CD4-positive, alpha-beta T cell (primary cell): ENCODE measurements at regions not wholly inside any gene's neighbourhood (a gene's known extent, or its start where the extent isn't known, plus 50 kb on each side); places are given as distances from the start of the nearest gene placed in this dataset.

Experiments
- ATAC-seq: fragments of 200-7000 bp; cut with Tn5 transposase; one replicate; pipeline ENCODE4 v1.10.0; 2022; ENCODE audit warnings: mild to moderate bottlenecking; ENCODE audit not compliant: poor library complexity
- CTCF ChIA-PET: fragments of 350-600 bp; sonication (Branson Sonifier 250); formaldehyde crosslinking; loops from one replicate; lab custom pipeline; 2021; ENCODE audit warnings: antibody characterized with exemption, inconsistent platforms; lab: Charles Lee
- POLR2A ChIA-PET: fragments of 350-600 bp; sonication (Branson Sonifier 250); formaldehyde crosslinking; loops from one replicate; lab custom pipeline; 2021; ENCODE audit warnings: antibody characterized with exemption, inconsistent platforms; lab: Charles Lee
- DNase-seq, 14 experiments: peaks; one replicate each; pipeline ENCODE4 v3.0.0-alpha.2; 2013 to 2020; ENCODE audit warnings: mixed read lengths in 2 of 14
- H3K27ac ChIP-seq, 2 donors: one replicate each; pipeline versions ENCODE4 v1.5.1 to v1.7.0; 2013; ENCODE audit warnings: low read length in 2 of 2, low read depth in 1 of 2, mild to moderate bottlenecking in 1 of 2
- H3K27me3 ChIP-seq, 2 experiments: 1 replicate in 1 of 2; 2 replicates in 1 of 2; pipeline versions ENCODE4 v1.6.1 to v1.7.0; 2013; ENCODE audit warnings: low read length in 2 of 2, control low read depth in 1 of 2, mild to moderate bottlenecking in 1 of 2, moderate library complexity in 1 of 2; ENCODE audit not compliant: insufficient read depth in 2 of 2, control insufficient read depth in 1 of 2
- H3K36me3 ChIP-seq: one replicate; pipeline ENCODE4 v1.6.1; 2013; ENCODE audit warnings: low read length, control low read depth; ENCODE audit not compliant: insufficient read depth
- H3K4me1 ChIP-seq: one replicate; pipeline ENCODE4 v1.6.1; 2013; ENCODE audit warnings: low read length, control low read depth; ENCODE audit not compliant: insufficient read depth
- H3K4me3 ChIP-seq: one replicate; pipeline ENCODE4 v1.5.1; 2013; ENCODE audit warnings: mild to moderate bottlenecking, low read length, moderate library complexity
- H3K9me3 ChIP-seq, 2 experiments: 1 replicate in 1 of 2; 2 replicates in 1 of 2; pipeline versions ENCODE4 v1.6.1 to v1.7.0; 2013; ENCODE audit warnings: low read length in 2 of 2, mild to moderate bottlenecking in 2 of 2, control low read depth in 1 of 2, moderate library complexity in 1 of 2; ENCODE audit not compliant: control insufficient read depth in 1 of 2, insufficient read depth in 1 of 2
- H3K27ac Mint-ChIP-seq: one replicate; pipeline ENCODE4 v1.8.0; 2020; ENCODE audit warnings: mixed read lengths
- H3K27me3 Mint-ChIP-seq: one replicate; pipeline ENCODE4 v1.8.0; 2021; ENCODE audit warnings: mixed read lengths
- H3K36me3 Mint-ChIP-seq: one replicate; pipeline ENCODE4 v1.8.0; 2021; ENCODE audit warnings: low read depth, mixed read lengths
- H3K4me1 Mint-ChIP-seq: one replicate; pipeline ENCODE4 v1.8.0; 2021; ENCODE audit warnings: low read depth, mixed read lengths
- H3K4me3 Mint-ChIP-seq: one replicate; pipeline ENCODE4 v1.8.0; 2020; ENCODE audit warnings: mild to moderate bottlenecking, mixed read lengths
- H3K9me3 Mint-ChIP-seq: one replicate; pipeline ENCODE4 v1.8.0; 2020; ENCODE audit warnings: mixed read lengths
- intact Hi-C, 2 experiments: fragments of 100-400 bp; cut with DNase I in 1 of 2; cut with micrococcal nuclease in 1 of 2; formaldehyde crosslinking; loops; one replicate each; pipeline versions ENCODE4 v1.15.1 to v1.9.0; 2023 to 2025; cut with DNase I, micrococcal nuclease
- TF ChIP-seq, protein P1 (sequence below): fragments of 200-600 bp; IDR thresholded peaks from one replicate; pipeline ENCODE4 v1.8.0; 2022; ENCODE audit warnings: antibody characterized with exemption, mild to moderate bottlenecking

DNA sequence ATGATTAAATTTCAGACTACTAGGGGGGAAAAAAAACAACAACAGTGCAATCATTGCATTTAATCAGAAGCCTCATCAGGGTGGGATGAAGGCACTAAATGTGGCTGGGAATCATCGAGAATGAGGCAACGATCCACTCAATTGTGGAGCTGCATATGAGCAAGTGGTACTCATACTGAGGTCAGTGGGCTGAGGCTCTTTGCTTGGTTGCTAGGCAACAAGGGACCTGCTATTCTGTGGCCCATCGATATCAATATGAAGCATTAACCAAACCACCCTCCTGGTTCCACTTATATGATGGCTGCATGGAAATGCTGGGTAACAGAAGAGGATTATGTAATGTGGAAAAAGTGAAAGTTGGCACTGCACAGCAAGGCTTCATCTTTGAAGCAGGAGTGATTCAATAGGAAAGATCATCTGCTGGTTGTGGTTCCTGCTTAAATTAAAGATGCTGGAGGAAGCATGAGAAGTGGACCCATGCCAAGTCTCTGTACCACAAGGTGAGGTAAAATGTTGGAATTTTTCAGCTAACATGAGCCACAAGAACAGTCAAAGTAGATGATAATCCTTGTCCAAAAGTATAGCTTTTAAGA is 159.8 kb upstream of the HMHB1 start:
- H3K4me3 Mint-ChIP-seq: no peak overlapping the region
- TF ChIP-seq, protein P1, sequence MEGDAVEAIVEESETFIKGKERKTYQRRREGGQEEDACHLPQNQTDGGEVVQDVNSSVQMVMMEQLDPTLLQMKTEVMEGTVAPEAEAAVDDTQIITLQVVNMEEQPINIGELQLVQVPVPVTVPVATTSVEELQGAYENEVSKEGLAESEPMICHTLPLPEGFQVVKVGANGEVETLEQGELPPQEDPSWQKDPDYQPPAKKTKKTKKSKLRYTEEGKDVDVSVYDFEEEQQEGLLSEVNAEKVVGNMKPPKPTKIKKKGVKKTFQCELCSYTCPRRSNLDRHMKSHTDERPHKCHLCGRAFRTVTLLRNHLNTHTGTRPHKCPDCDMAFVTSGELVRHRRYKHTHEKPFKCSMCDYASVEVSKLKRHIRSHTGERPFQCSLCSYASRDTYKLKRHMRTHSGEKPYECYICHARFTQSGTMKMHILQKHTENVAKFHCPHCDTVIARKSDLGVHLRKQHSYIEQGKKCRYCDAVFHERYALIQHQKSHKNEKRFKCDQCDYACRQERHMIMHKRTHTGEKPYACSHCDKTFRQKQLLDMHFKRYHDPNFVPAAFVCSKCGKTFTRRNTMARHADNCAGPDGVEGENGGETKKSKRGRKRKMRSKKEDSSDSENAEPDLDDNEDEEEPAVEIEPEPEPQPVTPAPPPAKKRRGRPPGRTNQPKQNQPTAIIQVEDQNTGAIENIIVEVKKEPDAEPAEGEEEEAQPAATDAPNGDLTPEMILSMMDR: no peak
- no peaks in the 10 kb centered on the region for H3K27me3 ChIP-seq
- no peak overlapping the region for H3K4me3 ChIP-seq
- H3K4me1 Mint-ChIP-seq: no peaks in the 10 kb centered on the region
- no peaks in the 10 kb centered on the region for H3K36me3 ChIP-seq
- H3K9me3 Mint-ChIP-seq: no peaks in the 10 kb centered on the region
- H3K36me3 Mint-ChIP-seq: no peaks in the 10 kb centered on the region
- no peaks in the 10 kb centered on the region for H3K4me1 ChIP-seq
- ChIA-PET CTCF (no interaction called here), POLR2A (no interaction called here)
- H3K27ac ChIP-seq: no peak overlapping the region
- no peaks in the 10 kb centered on the region for H3K9me3 ChIP-seq
- DNase-seq (no peak), ATAC-seq (no peak)
- intact Hi-C loops: no loop called here
- no peak overlapping the region for H3K27ac Mint-ChIP-seq
- no peaks in the 10 kb centered on the region for H3K27me3 Mint-ChIP-seq

DNA sequence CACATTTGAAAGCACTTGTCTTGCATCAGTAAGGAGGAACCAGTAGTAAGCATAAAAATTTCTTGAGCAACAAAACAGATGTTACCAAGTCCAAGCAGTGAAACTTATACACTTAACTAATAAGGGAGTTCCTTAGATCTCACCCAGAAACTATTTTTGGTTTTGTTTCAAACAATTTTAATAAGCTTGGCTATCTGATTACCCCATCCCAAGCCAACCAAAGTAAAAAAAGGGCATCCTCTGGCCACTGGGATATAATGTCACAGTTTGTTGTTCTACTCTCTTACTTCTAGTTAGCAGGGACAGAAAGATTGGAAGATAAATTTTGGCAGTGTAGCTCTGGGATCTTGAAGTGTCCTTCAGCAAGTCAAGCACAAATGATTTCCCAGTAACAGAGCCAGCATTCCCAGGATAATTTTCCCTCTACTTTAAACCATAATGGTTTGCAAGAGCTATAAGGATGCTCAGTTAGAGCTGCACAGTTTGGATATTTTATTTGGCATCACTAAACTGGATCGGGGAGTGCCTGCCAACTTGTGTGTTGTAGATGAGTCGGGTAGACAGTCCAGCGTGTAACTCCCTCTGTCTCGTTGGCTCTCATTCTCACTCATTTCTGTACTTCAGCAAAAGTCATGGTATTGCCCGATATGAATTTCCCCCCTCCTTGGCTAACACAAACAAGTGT is 161.9 kb upstream of the HMHB1 start:
- CTCF ChIA-PET: no interaction called here
- intact Hi-C loops: loop anchor here in 1 of 2 experiments (5.0 kb wide), 1 partner anchor 542 kb away; no protein-coding TSS in a partner anchor
- POLR2A ChIA-PET: no interaction called here
- Mint-ChIP-seq H3K27ac (no peak overlapping the region), H3K9me3 (no peaks in the 10 kb centered on the region), H3K4me3 (no peak overlapping the region), H3K4me1 (no peaks in the 10 kb centered on the region), H3K36me3 (no peaks in the 10 kb centered on the region), H3K27me3 (no peaks in the 10 kb centered on the region)
- H3K36me3 ChIP-seq: no peaks in the 10 kb centered on the region
- no peak for DNase-seq
- no peaks in the 10 kb centered on the region for H3K9me3 ChIP-seq
- no peak overlapping the region for H3K27ac ChIP-seq
- no peaks in the 10 kb centered on the region for H3K27me3 ChIP-seq
- no peaks in the 10 kb centered on the region for H3K4me1 ChIP-seq
- no peak for ATAC-seq
- TF ChIP-seq, protein P1: no peak
- no peak overlapping the region for H3K4me3 ChIP-seq

DNA sequence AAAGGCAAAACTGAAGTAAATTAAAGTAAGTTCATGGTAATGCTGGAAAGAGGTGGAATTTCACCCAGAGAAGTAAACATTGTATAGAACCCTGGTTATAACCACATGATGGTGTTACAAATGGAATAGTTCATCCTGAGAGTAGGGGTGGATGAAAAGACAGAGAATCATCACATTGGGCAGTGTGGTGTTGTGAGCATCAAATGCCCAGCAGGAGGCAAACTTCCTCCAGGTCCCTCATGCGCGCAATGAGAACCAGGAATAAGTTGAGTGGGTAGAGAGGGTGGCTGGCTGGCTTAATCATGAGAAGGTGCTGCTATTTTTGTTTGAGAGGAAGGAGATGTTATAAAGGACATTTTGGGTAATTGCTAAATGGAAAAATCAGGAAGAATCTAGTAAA is 163.3 kb upstream of the HMHB1 start:
- no peaks in the 10 kb centered on the region for H3K4me1 ChIP-seq
- Mint-ChIP-seq H3K36me3 (no peaks in the 10 kb centered on the region), H3K9me3 (no peaks in the 10 kb centered on the region), H3K27me3 (no peaks in the 10 kb centered on the region), H3K4me3 (no peak overlapping the region), H3K4me1 (no peaks in the 10 kb centered on the region), H3K27ac (no peak overlapping the region)
- no peaks in the 10 kb centered on the region for H3K9me3 ChIP-seq
- H3K4me3 ChIP-seq: no peak overlapping the region
- intact Hi-C loops: loop anchor here in 1 of 2 experiments (5.0 kb wide), 1 partner anchor 544 kb away; no protein-coding TSS in a partner anchor
- H3K36me3 ChIP-seq: no peaks in the 10 kb centered on the region
- ATAC-seq (no peak), DNase-seq (peak in 4 of 14 experiments; percentile 8 to 21 (median 14))
- ChIA-PET POLR2A (no interaction called here), CTCF (no interaction called here)
- TF ChIP-seq, protein P1: no peak
- no peaks in the 10 kb centered on the region for H3K27me3 ChIP-seq
- H3K27ac ChIP-seq: no peak overlapping the region
